OCI-LY3 (cell line): ENCODE measurements at regions not wholly inside any gene's neighbourhood (a gene's known extent, or its start where the extent isn't known, plus 50 kb on each side); places are given as distances from the start of the nearest gene placed in this dataset.

Experiments used
- H2AFZ ChIP-seq: fragments of 200-600, 300-600 bp; shearing (Covaris generic); 2 replicates; pipeline ENCODE4 v1.6.0; 2014; ENCODE audit warnings: antibody characterized with exemption, low read depth, low read length
- H3K27ac ChIP-seq: fragments of 200-600, 300-600 bp; sonication (generic); 2 replicates; pipeline ENCODE4 v1.5.1; 2014; ENCODE audit warnings: mild to moderate bottlenecking, low read length, moderate library complexity, mixed read lengths
- H3K27me3 ChIP-seq: fragments of 200-600, 300-600 bp; sonication (generic); 2 replicates; pipeline ENCODE4 v1.6.1; 2014; ENCODE audit warnings: low read depth, low read length, mixed read lengths
- H3K36me3 ChIP-seq: fragments of 200-600, 300-600 bp; sonication (generic); replicated peaks from 2 replicates; pipeline ENCODE3; 2014; ENCODE audit warnings: low read depth, low read length, mixed read lengths
- H3K4me1 ChIP-seq: fragments of 300-600, 200-600 bp; sonication (generic); 2 replicates; pipeline ENCODE4 v1.6.1; 2014; ENCODE audit warnings: low read length, mixed read lengths
- H3K4me2 ChIP-seq: fragments of 200-600, 300-600 bp; sonication (generic); 2 replicates; pipeline ENCODE4 v1.6.1; 2014; ENCODE audit warnings: low read length, mixed read lengths
- H3K4me3 ChIP-seq: fragments of 300-600, 200-600 bp; sonication (generic); 2 replicates; pipeline ENCODE4 v1.5.1; 2014; ENCODE audit warnings: antibody characterized with exemption, mild to moderate bottlenecking, low read length, moderate library complexity
- H3K79me2 ChIP-seq: fragments of 300-600, 200-600 bp; shearing (Covaris generic); 2 replicates; pipeline ENCODE4 v1.6.1; 2014; ENCODE audit warnings: mild to moderate bottlenecking, low read length, mixed read lengths
- H3K9ac ChIP-seq: fragments of 300-600, 200-600 bp; shearing (Covaris generic); 2 replicates; pipeline ENCODE4 v1.6.0; 2014; ENCODE audit warnings: mild to moderate bottlenecking, low read length, moderate library complexity
- H3K9me3 ChIP-seq: fragments of 200-600, 300-600 bp; shearing (Covaris generic); 2 replicates; pipeline ENCODE4 v1.6.1; 2014; ENCODE audit warnings: low read length, mixed read lengths; ENCODE audit not compliant: insufficient read depth
- H4K20me1 ChIP-seq: fragments of 200-600, 300-600 bp; sonication (generic); 2 replicates; pipeline ENCODE4 v1.6.1; 2016; ENCODE audit warnings: low read length, mixed read lengths; ENCODE audit not compliant: insufficient read depth
- EZH2phosphoT487 ChIP-seq: fragments of 200-600 bp; shearing (Covaris generic); IDR thresholded peaks from 2 replicates; pipeline ENCODE4 v1.6.1; 2018; ENCODE audit warnings: antibody characterized with exemption, mixed run types, low read depth
- TF ChIP-seq, protein P1 (sequence below): fragments of 200-600, 300-600 bp; sonication (generic); IDR thresholded peaks from 2 replicates; pipeline ENCODE4 v1.5.1; 2014; ENCODE audit warnings: antibody characterized with exemption, low read length, low read depth

DNA sequence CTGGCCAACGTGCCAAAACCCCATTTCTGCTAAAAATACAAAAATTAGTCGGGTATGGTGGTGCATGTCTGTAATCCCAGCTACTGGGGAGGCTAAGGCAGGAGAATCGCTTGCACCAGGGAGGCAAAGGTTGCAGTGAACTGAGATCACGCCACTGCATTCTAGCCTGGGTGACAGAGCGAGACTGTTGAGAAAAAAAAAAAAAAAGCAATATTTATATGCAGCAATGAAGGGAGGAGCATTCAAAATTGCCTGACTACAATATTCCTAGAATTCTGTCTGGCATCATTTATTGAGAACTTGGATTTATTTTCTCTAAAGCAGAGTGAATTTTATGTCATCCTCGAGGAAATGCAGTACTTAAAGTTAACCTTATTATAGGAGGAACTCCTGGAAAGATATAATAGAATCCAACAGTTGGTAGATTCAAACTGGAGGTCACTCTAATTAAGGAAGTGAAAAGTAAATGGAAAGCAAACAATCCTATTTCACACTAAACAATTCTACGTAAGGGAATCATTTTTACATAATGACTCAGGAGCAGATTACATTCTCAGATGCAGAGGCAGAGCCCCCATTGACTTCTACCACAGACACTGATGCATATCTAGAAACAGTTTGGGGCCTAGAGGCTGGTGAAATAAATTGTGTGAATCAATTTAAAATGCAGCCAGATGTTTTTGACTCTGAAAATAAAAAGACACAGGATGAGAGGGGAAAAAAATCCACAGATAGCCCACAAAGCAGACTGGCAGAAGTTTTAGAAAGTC is 82.1 kb upstream of the FHIT start:
- Histone ChIP-seq H3K9ac (no peak overlapping the region), H3K27me3 (peaks cover 9% of the 10 kb centered on the region; the same call in 1 of the 2 replicates)

GRCh38 chr3:61334783-61335182 is 83.5 kb upstream of the FHIT start:
- Histone ChIP-seq H3K9ac (no peak overlapping the region), H4K20me1 (no peaks in the 10 kb centered on the region), H3K4me2 (no peak overlapping the region), H3K9me3 (no peaks in the 10 kb centered on the region), H2AFZ (no peak overlapping the region), H3K4me3 (no peak overlapping the region), H3K36me3 (no peaks in the 10 kb centered on the region), H3K27ac (no peak overlapping the region), H3K79me2 (no peaks in the 10 kb centered on the region), H3K4me1 (peaks cover 6% of the 10 kb centered on the region; the same call in 1 of the 2 replicates), H3K27me3 (peaks cover 9% of the 10 kb centered on the region; the same call in 1 of the 2 replicates)
- no peak for TF ChIP-seq EZH2phosphoT487
- TF ChIP-seq, protein P1, sequence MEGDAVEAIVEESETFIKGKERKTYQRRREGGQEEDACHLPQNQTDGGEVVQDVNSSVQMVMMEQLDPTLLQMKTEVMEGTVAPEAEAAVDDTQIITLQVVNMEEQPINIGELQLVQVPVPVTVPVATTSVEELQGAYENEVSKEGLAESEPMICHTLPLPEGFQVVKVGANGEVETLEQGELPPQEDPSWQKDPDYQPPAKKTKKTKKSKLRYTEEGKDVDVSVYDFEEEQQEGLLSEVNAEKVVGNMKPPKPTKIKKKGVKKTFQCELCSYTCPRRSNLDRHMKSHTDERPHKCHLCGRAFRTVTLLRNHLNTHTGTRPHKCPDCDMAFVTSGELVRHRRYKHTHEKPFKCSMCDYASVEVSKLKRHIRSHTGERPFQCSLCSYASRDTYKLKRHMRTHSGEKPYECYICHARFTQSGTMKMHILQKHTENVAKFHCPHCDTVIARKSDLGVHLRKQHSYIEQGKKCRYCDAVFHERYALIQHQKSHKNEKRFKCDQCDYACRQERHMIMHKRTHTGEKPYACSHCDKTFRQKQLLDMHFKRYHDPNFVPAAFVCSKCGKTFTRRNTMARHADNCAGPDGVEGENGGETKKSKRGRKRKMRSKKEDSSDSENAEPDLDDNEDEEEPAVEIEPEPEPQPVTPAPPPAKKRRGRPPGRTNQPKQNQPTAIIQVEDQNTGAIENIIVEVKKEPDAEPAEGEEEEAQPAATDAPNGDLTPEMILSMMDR = no peak

More for the DNA sequence above, 82.1 kb upstream of the FHIT start:
- Histone ChIP-seq H3K9me3 (no peaks in the 10 kb centered on the region), H3K4me1 (peaks cover 6% of the 10 kb centered on the region; the same call in 1 of the 2 replicates), H3K27ac (no peak overlapping the region), H3K79me2 (no peaks in the 10 kb centered on the region), H3K4me2 (no peak overlapping the region), H4K20me1 (no peaks in the 10 kb centered on the region), H3K36me3 (no peaks in the 10 kb centered on the region), H3K4me3 (no peak overlapping the region), H2AFZ (no peak overlapping the region)
- TF ChIP-seq, protein P1 = no peak
- no peak for TF ChIP-seq EZH2phosphoT487

- no peak overlapping the region for H3K27ac ChIP-seq
- TF ChIP-seq, protein P1 = no peak
- TF ChIP-seq EZH2phosphoT487 = no peak
- no peak overlapping the region for H2AFZ ChIP-seq
- H3K36me3 ChIP-seq = no peaks in the 10 kb centered on the region
- no peaks in the 10 kb centered on the region for H3K4me1 ChIP-seq
- no peaks in the 10 kb centered on the region for H3K9me3 ChIP-seq
- no peaks in the 10 kb centered on the region for H3K79me2 ChIP-seq
- no peak overlapping the region for H3K9ac ChIP-seq
- H4K20me1 ChIP-seq = no peaks in the 10 kb centered on the region
- H3K27me3 ChIP-seq = peaks cover 5% of the 10 kb centered on the region; the same call in 1 of the 2 replicates
- no peak overlapping the region for H3K4me2 ChIP-seq
- H3K4me3 ChIP-seq = no peak overlapping the region
Measured at GRCh38 chr3:61340931-61341461, 89.7 kb upstream of the FHIT start.

GRCh38 chr3:61343543-61343942 is 92.3 kb upstream of the FHIT start:
- Histone ChIP-seq H3K4me2 (no peak overlapping the region), H4K20me1 (no peaks in the 10 kb centered on the region), H3K27me3 (peaks cover 6% of the 10 kb centered on the region; the same call in 1 of the 2 replicates), H3K4me1 (no peaks in the 10 kb centered on the region), H3K27ac (no peak overlapping the region), H3K9me3 (no peaks in the 10 kb centered on the region), H3K36me3 (no peaks in the 10 kb centered on the region), H3K79me2 (no peaks in the 10 kb centered on the region), H2AFZ (no peak overlapping the region), H3K9ac (no peak overlapping the region), H3K4me3 (no peak overlapping the region)
- TF ChIP-seq EZH2phosphoT487 = no peak
- TF ChIP-seq, protein P1 = no peak
